ENCODE measurements at regions not wholly inside any gene's neighbourhood (a gene's known extent, or its start where the extent isn't known, plus 50 kb on each side); places are given as distances from the start of the nearest gene placed in this dataset.

DNA sequence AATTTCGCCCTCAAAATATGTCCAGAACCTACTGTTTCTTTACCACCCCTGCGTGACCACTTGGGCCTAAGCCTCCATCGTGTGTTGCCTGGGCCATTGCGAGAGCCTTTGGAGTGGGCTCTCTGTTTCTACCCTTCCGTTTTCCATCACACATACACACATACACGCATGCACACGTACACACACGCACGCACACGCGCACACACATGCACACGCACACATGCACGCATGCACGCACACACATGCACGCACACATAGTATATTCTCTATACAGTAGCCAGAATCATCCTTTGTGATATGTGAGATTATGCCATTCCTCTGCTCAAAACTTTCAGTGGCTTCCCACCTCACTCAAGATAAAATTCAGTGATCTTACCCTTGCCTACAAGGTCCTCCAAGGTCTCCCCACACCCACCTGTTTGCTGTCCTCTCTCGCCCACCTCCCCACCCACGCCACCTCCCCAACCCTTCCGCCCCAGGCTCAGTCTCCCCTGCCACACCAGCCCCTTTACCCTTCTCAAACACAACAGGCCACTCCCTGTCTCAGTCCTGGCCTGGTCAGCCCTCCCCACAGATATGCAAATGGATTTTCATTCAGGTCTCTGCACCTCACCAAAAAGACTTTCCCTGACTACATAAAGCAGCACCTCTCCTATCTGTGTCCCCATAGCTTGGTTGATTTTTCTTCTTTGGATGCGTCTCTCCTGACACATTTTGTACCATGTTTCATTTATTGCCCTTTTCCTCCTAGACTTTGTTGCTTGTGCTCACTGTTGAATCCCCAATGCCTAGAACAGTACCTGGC, 559.6 kb downstream of the CD83 start:
- H3K79me2 ChIP-seq (replicated peaks; ENCODE audit: insufficient read depth, low read length), result no peaks in the 10 kb centered on the region
- H3K9me2 ChIP-seq (ENCODE audit: insufficient read depth, low read length), result no peaks in the 10 kb centered on the region
- no peak overlapping the region for H3K4me3 ChIP-seq (ENCODE audit: low read length)
- H3K4me2 ChIP-seq (ENCODE audit: low read length), result no peak overlapping the region
- no peaks in the 10 kb centered on the region for H3K27me3 ChIP-seq (ENCODE audit: insufficient read depth, low read depth, low read length)
- TF ChIP-seq RAD21 (conservative IDR thresholded peaks at IDR 0.05), result no peak
- no peak for TF ChIP-seq SMC3 (conservative IDR thresholded peaks at IDR 0.05; ENCODE audit: poor library complexity)
- no peak for TF ChIP-seq EZH2 (IDR thresholded peaks at IDR 0.05; ENCODE audit: borderline replicate concordance, insufficient read depth, low read length, poor library complexity, severe bottlenecking)
- no peak for TF ChIP-seq TAF1 (IDR thresholded peaks at IDR 0.05; ENCODE audit: low read depth)
- TF ChIP-seq POLR2AphosphoS5 (IDR thresholded peaks at IDR 0.05), result no peak
- no peak for TF ChIP-seq MXI1 (conservative IDR thresholded peaks at IDR 0.05; ENCODE audit: poor library complexity, severe bottlenecking)
- no peaks in the 10 kb centered on the region for H4K20me1 ChIP-seq (ENCODE audit: insufficient read depth)
- no peak overlapping the region for H2AFZ ChIP-seq (ENCODE audit: low read depth, low read length)
- no peaks in the 10 kb centered on the region for H3K36me3 ChIP-seq (ENCODE audit: insufficient read depth, low read length)
- H3K27ac ChIP-seq (ENCODE audit: low read length), result no peak overlapping the region
- H3K9ac ChIP-seq (ENCODE audit: low read length), result no peak overlapping the region
- no peaks in the 10 kb centered on the region for H3K9me3 ChIP-seq (ENCODE audit: low read length)
- H3F3A ChIP-seq (ENCODE audit: insufficient read depth, low read length, poor library complexity, severe bottlenecking), result no peaks in the 10 kb centered on the region

- no peaks in the 10 kb centered on the region for H3K9me3 ChIP-seq (ENCODE audit: low read length)
- no peaks in the 10 kb centered on the region for H3K79me2 ChIP-seq (replicated peaks; ENCODE audit: insufficient read depth, low read length)
- no peaks in the 10 kb centered on the region for H3K36me3 ChIP-seq (ENCODE audit: insufficient read depth, low read length)
- H3K27me3 ChIP-seq (ENCODE audit: insufficient read depth, low read depth, low read length), result no peaks in the 10 kb centered on the region
- H3K4me2 ChIP-seq (ENCODE audit: low read length), result no peak overlapping the region
- H3K9ac ChIP-seq (ENCODE audit: low read length), result no peak overlapping the region
- no peaks in the 10 kb centered on the region for H3F3A ChIP-seq (ENCODE audit: insufficient read depth, low read length, poor library complexity, severe bottlenecking)
- H3K27ac ChIP-seq (ENCODE audit: low read length), result no peak overlapping the region
- H3K9me2 ChIP-seq (ENCODE audit: insufficient read depth, low read length), result no peaks in the 10 kb centered on the region
- no peak overlapping the region for H2AFZ ChIP-seq (ENCODE audit: low read depth, low read length)
- H3K4me3 ChIP-seq (ENCODE audit: low read length), result no peak overlapping the region
- TF ChIP-seq EZH2 (IDR thresholded peaks at IDR 0.05; ENCODE audit: borderline replicate concordance, insufficient read depth, low read length, poor library complexity, severe bottlenecking), result no peak
- no peak for TF ChIP-seq RAD21 (conservative IDR thresholded peaks at IDR 0.05)
- TF ChIP-seq REST (IDR thresholded peaks at IDR 0.05; ENCODE audit: borderline replicate concordance), result no peak
- TF ChIP-seq EP300 (conservative IDR thresholded peaks at IDR 0.05; ENCODE audit: poor library complexity, severe bottlenecking), result no peak
- TF ChIP-seq, protein P1, sequence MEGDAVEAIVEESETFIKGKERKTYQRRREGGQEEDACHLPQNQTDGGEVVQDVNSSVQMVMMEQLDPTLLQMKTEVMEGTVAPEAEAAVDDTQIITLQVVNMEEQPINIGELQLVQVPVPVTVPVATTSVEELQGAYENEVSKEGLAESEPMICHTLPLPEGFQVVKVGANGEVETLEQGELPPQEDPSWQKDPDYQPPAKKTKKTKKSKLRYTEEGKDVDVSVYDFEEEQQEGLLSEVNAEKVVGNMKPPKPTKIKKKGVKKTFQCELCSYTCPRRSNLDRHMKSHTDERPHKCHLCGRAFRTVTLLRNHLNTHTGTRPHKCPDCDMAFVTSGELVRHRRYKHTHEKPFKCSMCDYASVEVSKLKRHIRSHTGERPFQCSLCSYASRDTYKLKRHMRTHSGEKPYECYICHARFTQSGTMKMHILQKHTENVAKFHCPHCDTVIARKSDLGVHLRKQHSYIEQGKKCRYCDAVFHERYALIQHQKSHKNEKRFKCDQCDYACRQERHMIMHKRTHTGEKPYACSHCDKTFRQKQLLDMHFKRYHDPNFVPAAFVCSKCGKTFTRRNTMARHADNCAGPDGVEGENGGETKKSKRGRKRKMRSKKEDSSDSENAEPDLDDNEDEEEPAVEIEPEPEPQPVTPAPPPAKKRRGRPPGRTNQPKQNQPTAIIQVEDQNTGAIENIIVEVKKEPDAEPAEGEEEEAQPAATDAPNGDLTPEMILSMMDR (IDR thresholded peaks at IDR 0.05; ENCODE audit: poor library complexity, severe bottlenecking), result no peak
- no peak for TF ChIP-seq POLR2AphosphoS5 (IDR thresholded peaks at IDR 0.05)
- no peaks in the 10 kb centered on the region for H4K20me1 ChIP-seq (ENCODE audit: insufficient read depth)
Measured at GRCh38 chr6:14681699-14682487, 564.0 kb upstream of the JARID2 start.
